Hepatocyte (in vitro differentiated cells): ENCODE measurements at regions not wholly inside any gene's neighbourhood (a gene's known extent, or its start where the extent isn't known, plus 50 kb on each side); places are given as distances from the start of the nearest gene placed in this dataset.
"Not testable (repeated sequence)": the region's sequence is repeated elsewhere in the genome, so short reads cannot be mapped to it uniquely, and the experiment has no call there.

Source experiments
- DNase-seq: peaks from one replicate; pipeline ENCODE4 v3.0.0-alpha.2; 2016; ENCODE audit warnings: low spot score
- H2AFZ ChIP-seq: fragments of 200-600 bp; sonication (generic); 2 replicates; pipeline ENCODE4 v1.6.0; 2016; ENCODE audit warnings: antibody characterized with exemption, mild to moderate bottlenecking
- H3K27ac ChIP-seq: fragments of 200-600 bp; sonication (generic); 2 replicates; pipeline ENCODE4 v1.5.1; 2016; ENCODE audit warnings: mild to moderate bottlenecking
- H3K27me3 ChIP-seq: fragments of 200-600 bp; sonication (generic); 2 replicates; pipeline ENCODE4 v1.6.1; 2016
- H3K36me3 ChIP-seq: fragments of 200-600 bp; sonication (generic); replicated peaks from 2 replicates; pipeline ENCODE4 v1.5.1; 2016; ENCODE audit warnings: low read depth; ENCODE audit not compliant: insufficient read depth
- H3K4me1 ChIP-seq: fragments of 200-600 bp; sonication (generic); 2 replicates; pipeline ENCODE4 v1.5.1; 2016; ENCODE audit warnings: mild to moderate bottlenecking, moderate library complexity; ENCODE audit not compliant: insufficient read depth
- H3K4me2 ChIP-seq: fragments of 200-600 bp; sonication (generic); 2 replicates; pipeline ENCODE4 v1.6.0; 2016
- H3K4me3 ChIP-seq: fragments of 200-600 bp; sonication (generic); 2 replicates; pipeline ENCODE4 v1.5.1; 2016; ENCODE audit warnings: mild to moderate bottlenecking
- H3K79me2 ChIP-seq: fragments of 200-600 bp; sonication (generic); 2 replicates; pipeline ENCODE4 v1.6.0; 2017; ENCODE audit warnings: mild to moderate bottlenecking
- H3K9me2 ChIP-seq: fragments of 200-600 bp; sonication (generic); replicated peaks from 2 replicates; pipeline ENCODE4 v1.6.0; 2017; ENCODE audit warnings: mild to moderate bottlenecking; ENCODE audit not compliant: insufficient read depth
- H3K9me3 ChIP-seq: fragments of 200-600 bp; sonication (generic); 2 replicates; pipeline ENCODE4 v1.5.1; 2016; ENCODE audit warnings: low read depth, mild to moderate bottlenecking
- H4K20me1 ChIP-seq: fragments of 200-600 bp; sonication (generic); 2 replicates; pipeline ENCODE4 v1.6.0; 2016; ENCODE audit warnings: mild to moderate bottlenecking; ENCODE audit not compliant: insufficient read depth, poor library complexity, severe bottlenecking
- WGBS: methylation state at CpG from one replicate; pipeline ENCODE4 v1.1.6; 2016; ENCODE audit warnings: low lambda C conversion rate; ENCODE audit errors: missing lambda C conversion rate; 5-methylcytosine and 5-hydroxymethylcytosine counted together

DNA sequence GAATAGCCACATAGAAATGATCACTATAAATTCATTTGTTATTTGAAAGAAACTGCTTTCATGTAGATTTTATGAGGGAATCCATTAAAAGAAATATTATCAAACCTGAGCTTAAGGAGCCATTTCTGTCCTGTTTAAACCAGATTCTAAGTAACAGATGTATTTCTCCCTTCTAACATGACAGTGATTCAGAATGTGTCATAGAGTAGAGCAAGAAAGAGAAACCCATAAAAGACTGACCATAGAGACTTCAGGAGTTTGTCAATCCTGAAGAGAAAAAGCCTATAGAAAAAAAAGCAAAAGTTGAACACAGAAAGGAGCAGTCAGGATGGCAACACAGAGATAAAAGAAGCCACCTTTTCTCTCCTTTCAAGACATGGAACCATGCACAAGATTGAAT lies 390.6 kb downstream of the PRIM2 start:
- H4K20me1 ChIP-seq, H2AFZ ChIP-seq, H3K4me3 ChIP-seq, H3K4me1 ChIP-seq, H3K36me3 ChIP-seq, H3K9me3 ChIP-seq, H3K4me2 ChIP-seq, DNase-seq, H3K9me2 ChIP-seq, H3K79me2 ChIP-seq, H3K27ac ChIP-seq, H3K27me3 ChIP-seq: not testable (repeated sequence)

DNA sequence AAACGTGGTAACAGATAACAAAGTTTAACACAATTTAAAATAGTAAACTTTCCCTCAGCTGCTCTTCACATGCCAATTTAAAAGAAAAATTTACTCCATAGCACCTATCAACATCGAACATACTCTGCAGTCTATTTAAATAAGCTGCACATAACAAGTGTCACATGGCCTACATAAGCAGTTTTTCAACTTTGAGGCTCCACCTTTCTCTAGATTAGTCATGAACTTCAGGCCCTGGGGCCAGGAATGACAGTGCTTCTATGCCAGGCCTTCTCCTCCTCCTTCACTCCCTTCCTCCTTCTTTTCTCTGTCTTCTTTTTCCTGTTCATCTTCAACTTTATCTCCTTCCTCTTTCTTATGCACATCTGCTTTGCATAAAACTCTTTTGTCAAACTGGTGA lies 405.1 kb downstream of the PRIM2 start:
- H3K4me1 ChIP-seq, DNase-seq, H3K79me2 ChIP-seq, H3K9me3 ChIP-seq, H3K36me3 ChIP-seq, H4K20me1 ChIP-seq, H3K27me3 ChIP-seq, H2AFZ ChIP-seq, H3K27ac ChIP-seq, H3K4me2 ChIP-seq, H3K9me2 ChIP-seq, H3K4me3 ChIP-seq: not testable (repeated sequence)
- WGBS: 74% methylated on average over 2 of the region's 2 CpGs

DNA sequence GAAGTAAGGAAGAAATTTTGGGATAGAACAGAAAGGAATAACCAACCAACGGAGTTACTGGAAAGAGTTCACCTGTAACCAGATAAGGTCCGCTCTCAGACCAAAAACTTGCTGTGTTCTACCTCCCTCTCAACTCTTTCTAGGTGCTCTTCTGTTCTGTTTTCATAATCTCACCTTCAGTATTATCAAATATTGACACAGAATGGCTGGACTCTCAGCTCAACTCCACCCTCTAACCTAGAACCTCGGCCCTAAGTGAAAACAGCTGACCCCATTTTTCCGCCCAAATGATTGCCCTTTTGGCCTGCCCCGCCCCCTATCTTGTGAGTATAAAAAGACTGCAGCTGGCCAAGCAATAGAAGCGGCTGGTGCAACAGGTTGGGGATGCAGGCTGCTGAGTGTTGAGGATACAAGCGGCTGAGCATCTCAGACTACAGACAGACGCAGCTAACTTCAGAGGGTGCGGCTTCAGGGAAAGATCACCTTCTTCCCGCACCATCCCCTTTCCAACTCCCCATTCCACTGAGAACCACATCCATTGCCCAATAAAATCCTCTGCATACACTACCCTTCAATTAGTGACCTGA lies 406.5 kb downstream of the PRIM2 start:
- H3K27me3 ChIP-seq, H3K9me2 ChIP-seq, H3K4me2 ChIP-seq, H2AFZ ChIP-seq, H3K4me3 ChIP-seq, H3K79me2 ChIP-seq, H3K4me1 ChIP-seq, H3K27ac ChIP-seq, DNase-seq, H3K36me3 ChIP-seq, H4K20me1 ChIP-seq, H3K9me3 ChIP-seq: not testable (repeated sequence)
- WGBS: 75% methylated on average over 10 of the region's 10 CpGs

DNA sequence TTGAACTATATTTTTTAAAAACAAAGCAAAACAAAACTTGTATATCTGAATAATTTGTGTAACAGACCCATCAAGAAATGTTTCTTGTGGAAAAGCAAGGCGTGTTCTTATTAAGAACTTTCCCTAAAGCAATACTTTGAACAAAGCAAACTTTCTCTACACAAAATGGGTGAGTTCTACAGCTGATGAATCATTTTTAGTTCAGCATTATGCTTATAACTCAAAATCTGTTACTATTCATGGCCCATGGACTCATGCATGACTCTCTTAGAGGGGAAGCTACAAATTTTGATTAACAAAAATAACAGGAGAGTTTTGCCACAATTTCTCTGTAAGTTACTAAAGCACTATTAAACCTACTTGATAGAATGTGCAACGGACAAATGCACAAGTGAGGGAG lies 412.0 kb downstream of the PRIM2 start:
- not testable (repeated sequence) for H3K4me3 ChIP-seq, H3K79me2 ChIP-seq, H3K36me3 ChIP-seq, H3K9me2 ChIP-seq, H4K20me1 ChIP-seq, H3K4me1 ChIP-seq, H3K27me3 ChIP-seq, H3K27ac ChIP-seq, H3K9me3 ChIP-seq, H2AFZ ChIP-seq, H3K4me2 ChIP-seq, DNase-seq
- 57% methylated on average over 1 of the region's 2 CpGs for WGBS

DNA sequence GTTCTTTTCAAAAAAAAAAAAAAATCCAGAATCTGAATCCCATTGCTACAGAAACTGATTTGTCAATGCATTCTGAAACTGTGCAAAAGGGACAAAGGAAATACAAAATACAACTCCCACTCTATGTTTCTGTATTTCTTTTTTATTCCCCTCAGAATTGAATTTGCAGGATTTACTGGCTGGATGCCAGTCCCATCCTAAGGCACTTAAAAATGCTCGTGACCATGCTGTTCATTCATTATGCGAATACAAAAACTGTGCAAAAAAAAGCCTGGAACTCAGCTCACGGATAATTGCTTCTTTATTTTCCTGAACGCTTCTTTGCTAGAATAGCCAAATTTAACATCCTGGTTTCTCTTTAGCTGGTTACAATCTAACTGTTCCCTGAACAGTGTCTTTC lies 413.3 kb downstream of the PRIM2 start:
- not testable (repeated sequence) for H4K20me1 ChIP-seq, H2AFZ ChIP-seq, H3K36me3 ChIP-seq, DNase-seq, H3K4me1 ChIP-seq, H3K9me2 ChIP-seq, H3K4me3 ChIP-seq, H3K27me3 ChIP-seq, H3K79me2 ChIP-seq, H3K27ac ChIP-seq, H3K9me3 ChIP-seq, H3K4me2 ChIP-seq
- WGBS: 67% methylated on average over 4 of the region's 4 CpGs

DNA sequence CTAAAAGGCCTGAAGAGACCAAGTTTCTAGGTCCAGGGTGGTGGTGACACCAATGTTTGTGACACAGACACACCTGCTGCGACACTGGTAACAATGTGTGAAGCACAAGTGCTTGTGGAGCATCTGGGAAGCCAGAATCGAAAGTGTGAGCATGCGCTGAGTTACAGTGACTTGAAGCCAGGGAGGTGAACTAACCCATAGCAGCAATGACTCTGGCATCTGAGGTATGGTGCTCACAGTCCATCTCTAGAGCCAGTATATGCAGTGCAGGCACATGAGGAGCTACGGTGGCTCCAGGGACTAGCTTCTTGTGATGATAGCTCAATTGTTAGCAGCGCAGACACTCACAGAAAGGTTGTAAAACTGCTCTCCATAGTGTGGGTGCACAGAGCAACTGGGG lies 430.3 kb downstream of the PRIM2 start:
- H3K4me3 ChIP-seq, DNase-seq, H3K4me2 ChIP-seq, H3K27me3 ChIP-seq, H3K36me3 ChIP-seq, H3K79me2 ChIP-seq, H4K20me1 ChIP-seq, H3K27ac ChIP-seq, H2AFZ ChIP-seq, H3K9me2 ChIP-seq, H3K4me1 ChIP-seq, H3K9me3 ChIP-seq: not testable (repeated sequence)
- 75% methylated on average over 5 of the region's 5 CpGs for WGBS

DNA sequence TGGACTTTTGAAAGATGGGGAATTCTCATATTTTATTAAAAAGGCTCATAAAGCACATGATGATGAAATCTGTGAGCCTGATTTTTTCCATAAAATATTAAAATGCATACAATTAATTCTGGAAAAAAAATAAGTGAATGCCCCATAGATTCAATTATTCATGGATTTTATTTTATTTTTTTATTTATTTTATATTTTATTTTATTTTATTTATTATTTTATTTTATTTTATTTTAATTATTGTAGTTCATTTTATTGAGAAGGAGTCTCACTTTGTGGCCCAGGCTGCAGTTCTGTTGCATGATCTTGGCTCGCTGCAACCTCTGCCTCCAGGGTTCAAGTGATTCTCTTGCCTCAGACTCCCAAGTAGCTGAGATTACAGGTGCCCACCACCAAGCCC lies 442.4 kb downstream of the PRIM2 start:
- WGBS: 70% methylated on average over 1 of the region's 1 CpG
- DNase-seq, H3K27me3 ChIP-seq, H3K36me3 ChIP-seq, H3K4me1 ChIP-seq, H3K79me2 ChIP-seq, H3K9me3 ChIP-seq, H3K27ac ChIP-seq, H3K4me3 ChIP-seq, H3K9me2 ChIP-seq, H2AFZ ChIP-seq, H3K4me2 ChIP-seq, H4K20me1 ChIP-seq: not testable (repeated sequence)

DNA sequence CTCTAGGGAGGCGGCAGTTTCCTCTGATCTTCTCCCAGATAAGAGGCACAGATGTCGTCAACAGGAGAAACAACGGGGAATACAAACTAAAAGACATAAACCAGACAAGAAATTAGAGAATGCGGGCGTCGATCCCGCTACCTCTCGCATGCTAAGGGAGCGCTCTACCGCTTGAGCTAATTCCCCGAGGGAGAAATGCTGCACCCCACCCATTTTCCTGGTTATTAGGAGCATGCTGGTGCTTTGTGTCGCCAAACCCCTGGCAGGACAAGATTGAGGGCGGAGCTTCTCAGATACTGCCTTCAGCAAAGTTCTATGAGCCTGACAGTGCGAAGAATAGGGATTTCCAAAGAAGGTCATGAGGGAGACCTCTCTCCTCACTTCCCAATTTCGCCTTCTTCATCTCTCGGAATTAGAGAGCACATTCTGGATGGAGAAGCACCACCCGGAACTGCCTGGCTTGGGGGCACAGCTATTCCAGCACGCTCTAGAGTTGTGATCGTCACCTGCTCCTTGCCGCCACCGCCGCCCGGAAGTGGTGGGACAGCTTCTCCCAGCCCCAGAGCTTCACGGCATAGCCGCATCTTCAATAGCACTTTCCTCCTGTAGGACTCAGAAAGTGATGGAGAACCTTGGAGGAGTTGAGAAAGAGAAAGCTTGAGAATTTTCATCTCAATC lies 475.4 kb downstream of the PRIM2 start:
- H2AFZ ChIP-seq, H3K9me3 ChIP-seq, H4K20me1 ChIP-seq, H3K27ac ChIP-seq, H3K36me3 ChIP-seq, H3K4me3 ChIP-seq, H3K4me1 ChIP-seq, H3K27me3 ChIP-seq, DNase-seq, H3K4me2 ChIP-seq, H3K79me2 ChIP-seq, H3K9me2 ChIP-seq: not testable (repeated sequence)
- WGBS: 51% methylated on average over 23 of the region's 25 CpGs

DNA sequence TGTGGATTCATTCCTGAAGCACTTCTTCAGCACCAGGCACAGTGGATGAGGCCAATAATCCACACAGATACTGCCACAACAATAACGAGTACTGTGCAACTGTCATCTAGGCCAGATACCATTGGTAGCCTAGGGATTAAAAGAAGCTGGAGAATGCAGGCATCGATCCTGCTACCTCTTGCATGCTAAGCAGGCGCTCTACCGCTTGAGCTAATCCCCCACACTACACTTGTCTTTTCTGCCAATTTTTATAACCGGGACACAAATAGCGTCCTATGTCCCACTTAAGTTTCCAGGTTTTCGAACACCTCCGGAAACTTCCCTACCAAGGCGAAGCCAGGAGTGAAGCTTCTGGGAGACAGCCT lies 475.9 kb downstream of the PRIM2 start:
- 51% methylated on average over 9 of the region's 9 CpGs for WGBS
- not testable (repeated sequence) for H3K9me3 ChIP-seq, H3K4me3 ChIP-seq, H2AFZ ChIP-seq, H3K27me3 ChIP-seq, H3K4me1 ChIP-seq, DNase-seq, H3K9me2 ChIP-seq, H3K27ac ChIP-seq, H3K36me3 ChIP-seq, H3K79me2 ChIP-seq, H4K20me1 ChIP-seq, H3K4me2 ChIP-seq
